HUES6 (cell line): ENCODE measurements at regions not wholly inside any gene's neighbourhood (a gene's known extent, or its start where the extent isn't known, plus 50 kb on each side); places are given as distances from the start of the nearest gene placed in this dataset.
"Not testable (repeated sequence)": the region's sequence is repeated elsewhere in the genome, so short reads cannot be mapped to it uniquely, and the experiment has no call there.

Experiments
- H3K27ac ChIP-seq: 2 replicates; pipeline ENCODE4 v1.7.0; 2013; ENCODE audit warnings: low read depth, mild to moderate bottlenecking, low read length, inconsistent platforms
- H3K27me3 ChIP-seq: 2 replicates; pipeline ENCODE4 v1.6.1; 2013; ENCODE audit warnings: low read length; ENCODE audit not compliant: control insufficient read depth, insufficient read depth
- H3K36me3 ChIP-seq: 2 replicates; pipeline ENCODE4 v1.6.1; 2013; ENCODE audit warnings: low read length; ENCODE audit not compliant: control insufficient read depth, insufficient read depth
- H3K4me1 ChIP-seq: 2 replicates; pipeline ENCODE4 v1.6.1; 2013; ENCODE audit warnings: low read length; ENCODE audit not compliant: control insufficient read depth, insufficient read depth
- H3K4me3 ChIP-seq: 2 replicates; pipeline ENCODE4 v1.5.1; 2013; ENCODE audit warnings: low read depth, low read length
- H3K9ac ChIP-seq: one replicate; pipeline ENCODE4 v1.6.1; 2013; ENCODE audit warnings: mild to moderate bottlenecking, low read length
- H3K9me3 ChIP-seq: 2 replicates; pipeline ENCODE4 v1.6.1; 2013; ENCODE audit warnings: low read depth, low read length; ENCODE audit not compliant: control insufficient read depth, insufficient read depth

GRCh38 chr3:195969838-195970776 is 61.8 kb upstream of the TNK2 start:
- peaks cover 46% of the 10 kb centered on the region for H3K36me3 ChIP-seq
- not testable (repeated sequence) for H3K27me3 ChIP-seq

DNA sequence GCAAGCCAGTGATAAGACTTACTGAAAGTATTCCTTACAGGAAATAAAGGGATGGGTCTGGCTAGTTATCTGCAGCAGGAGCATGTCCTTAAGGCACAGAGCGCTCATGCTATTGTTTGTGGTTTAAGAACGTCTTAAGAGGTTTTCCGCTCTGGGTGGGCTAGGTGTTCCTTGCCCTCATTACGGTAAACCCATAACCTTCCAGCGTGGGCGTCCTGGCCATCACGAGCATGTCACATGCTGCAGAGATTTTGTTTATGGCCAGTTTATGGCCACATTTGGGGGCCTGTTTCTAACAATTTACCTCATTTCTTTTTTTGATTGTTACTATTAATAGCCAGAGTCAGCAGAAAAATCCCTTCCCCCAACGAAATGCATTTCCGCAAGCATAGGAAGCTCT is 61.0 kb upstream of the TNK2 start:
- H3K27me3 ChIP-seq, H3K27ac ChIP-seq, H3K4me3 ChIP-seq, H3K4me1 ChIP-seq, H3K9ac ChIP-seq, H3K9me3 ChIP-seq: not testable (repeated sequence)
- H3K36me3 ChIP-seq, result peaks cover 48% of the 10 kb centered on the region

More at GRCh38 chr3:195969838-195970776, 61.8 kb upstream of the TNK2 start:
- H3K4me3 ChIP-seq, H3K27ac ChIP-seq, H3K9ac ChIP-seq, H3K4me1 ChIP-seq, H3K9me3 ChIP-seq: not testable (repeated sequence)

GRCh38 chr3:195968104-195968503 is 59.8 kb upstream of the TNK2 start:
- peaks cover 46% of the 10 kb centered on the region for H3K36me3 ChIP-seq
- not testable (repeated sequence) for H3K9ac ChIP-seq, H3K27ac ChIP-seq, H3K4me3 ChIP-seq, H3K9me3 ChIP-seq, H3K27me3 ChIP-seq, H3K4me1 ChIP-seq

DNA sequence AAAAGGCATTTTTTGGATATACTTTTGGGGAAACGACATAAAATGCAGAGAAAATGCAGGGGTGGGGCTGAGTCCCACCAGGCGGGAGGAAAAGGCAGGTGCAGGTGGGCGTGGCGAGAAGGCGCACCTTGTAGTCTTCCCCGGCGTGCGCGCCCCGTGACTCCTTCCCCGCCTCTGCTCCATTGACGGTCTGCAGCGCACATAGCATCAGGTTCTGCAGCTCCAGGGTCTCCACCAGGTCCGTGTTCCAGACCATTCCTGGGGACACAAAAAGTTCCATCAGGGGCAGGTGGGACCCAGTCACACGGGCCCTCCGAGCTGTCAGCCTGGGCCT is 59.0 kb upstream of the TNK2 start:
- not testable (repeated sequence) for H3K4me1 ChIP-seq, H3K9ac ChIP-seq, H3K4me3 ChIP-seq, H3K27ac ChIP-seq, H3K9me3 ChIP-seq, H3K27me3 ChIP-seq
- H3K36me3 ChIP-seq, result peaks cover 50% of the 10 kb centered on the region

DNA sequence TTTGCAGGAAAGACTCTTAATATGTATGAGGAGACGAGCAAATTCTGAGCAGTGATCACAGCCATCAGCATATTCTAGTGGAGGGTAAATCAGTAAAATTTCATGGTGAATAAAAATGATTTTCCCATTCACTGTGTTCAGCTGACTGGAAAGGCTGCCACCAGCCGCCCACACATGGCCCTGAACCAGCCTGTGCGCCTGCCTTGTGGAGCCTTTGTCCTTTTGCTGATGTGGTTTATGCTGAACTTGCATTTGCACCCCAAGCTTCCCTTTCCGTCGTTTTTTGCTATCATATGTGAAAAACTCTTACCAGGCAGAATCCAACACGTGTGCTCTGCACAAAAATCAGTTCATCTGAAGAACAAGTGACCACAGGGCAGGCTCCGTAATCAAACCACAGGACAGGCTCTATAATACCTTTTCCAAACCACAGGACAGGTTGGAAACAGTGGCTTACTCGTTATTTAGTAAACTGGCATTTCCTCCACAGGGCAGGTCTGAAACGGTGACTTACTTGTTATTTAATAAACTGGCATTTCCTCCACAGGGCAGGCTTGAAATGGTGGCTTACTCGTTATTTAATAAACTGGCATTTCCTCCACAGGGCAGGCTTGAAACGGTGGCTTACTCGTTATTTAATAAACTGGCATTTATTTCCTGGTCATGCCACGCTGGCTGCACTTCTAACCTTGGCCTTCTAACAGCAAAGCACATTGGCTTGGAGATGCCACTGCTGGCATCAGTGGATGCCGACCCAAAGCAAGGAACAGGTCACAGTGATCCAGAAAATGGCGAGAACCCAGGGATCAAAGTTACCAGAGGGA is 58.4 kb upstream of the TNK2 start:
- not testable (repeated sequence) for H3K9me3 ChIP-seq, H3K27me3 ChIP-seq, H3K27ac ChIP-seq, H3K9ac ChIP-seq, H3K4me1 ChIP-seq, H3K4me3 ChIP-seq
- H3K36me3 ChIP-seq, result peaks cover 50% of the 10 kb centered on the region

DNA sequence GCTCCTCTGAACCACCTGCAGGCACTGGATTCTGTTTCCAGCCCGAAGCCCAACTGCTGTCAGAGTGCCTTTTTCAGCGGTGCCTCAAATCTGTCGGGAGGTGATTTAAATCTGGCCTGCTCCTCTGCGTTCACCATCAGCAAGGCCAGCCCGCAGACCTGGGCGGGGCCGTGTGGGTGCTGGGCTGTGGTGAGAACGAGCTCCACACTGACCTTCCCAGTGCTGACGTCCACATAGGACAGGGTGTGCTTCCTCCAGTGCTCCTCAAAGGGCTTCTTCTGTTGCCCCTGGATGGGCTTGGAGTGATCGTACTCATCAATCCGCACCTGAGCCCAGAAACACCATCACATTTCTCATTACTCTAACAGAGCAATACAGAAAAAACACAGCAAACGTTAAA is 56.9 kb upstream of the TNK2 start:
- not testable (repeated sequence) for H3K9me3 ChIP-seq, H3K4me3 ChIP-seq, H3K9ac ChIP-seq, H3K4me1 ChIP-seq, H3K27ac ChIP-seq, H3K27me3 ChIP-seq
- H3K36me3 ChIP-seq, result peaks cover 38% of the 10 kb centered on the region

GRCh38 chr3:195964318-195965107 is 56.2 kb upstream of the TNK2 start:
- H3K4me1 ChIP-seq, H3K9ac ChIP-seq, H3K9me3 ChIP-seq, H3K4me3 ChIP-seq, H3K27ac ChIP-seq, H3K27me3 ChIP-seq: not testable (repeated sequence)
- H3K36me3 ChIP-seq, result peaks cover 32% of the 10 kb centered on the region

DNA sequence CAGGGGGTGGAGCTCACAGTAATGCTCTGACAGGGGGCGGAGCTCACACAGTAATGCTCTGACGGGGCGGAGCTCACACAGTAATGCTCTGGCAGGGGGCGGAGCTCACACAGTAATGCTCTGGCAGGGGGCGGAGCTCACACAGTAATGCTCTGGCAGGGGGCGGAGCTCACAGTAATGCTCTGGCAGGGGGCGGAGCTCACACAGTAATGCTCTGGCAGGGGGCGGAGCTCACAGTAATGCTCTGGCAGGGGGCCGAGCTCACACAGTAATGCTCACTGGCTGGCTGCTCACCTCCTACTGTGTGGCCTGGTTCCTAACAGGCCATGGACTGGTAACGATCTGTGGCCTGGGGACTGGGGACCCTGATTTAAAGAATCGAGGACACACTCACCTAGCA is 53.9 kb upstream of the TNK2 start:
- not testable (repeated sequence) for H3K9ac ChIP-seq, H3K4me3 ChIP-seq, H3K27me3 ChIP-seq, H3K9me3 ChIP-seq, H3K4me1 ChIP-seq, H3K27ac ChIP-seq
- H3K36me3 ChIP-seq, result peaks cover 27% of the 10 kb centered on the region

DNA sequence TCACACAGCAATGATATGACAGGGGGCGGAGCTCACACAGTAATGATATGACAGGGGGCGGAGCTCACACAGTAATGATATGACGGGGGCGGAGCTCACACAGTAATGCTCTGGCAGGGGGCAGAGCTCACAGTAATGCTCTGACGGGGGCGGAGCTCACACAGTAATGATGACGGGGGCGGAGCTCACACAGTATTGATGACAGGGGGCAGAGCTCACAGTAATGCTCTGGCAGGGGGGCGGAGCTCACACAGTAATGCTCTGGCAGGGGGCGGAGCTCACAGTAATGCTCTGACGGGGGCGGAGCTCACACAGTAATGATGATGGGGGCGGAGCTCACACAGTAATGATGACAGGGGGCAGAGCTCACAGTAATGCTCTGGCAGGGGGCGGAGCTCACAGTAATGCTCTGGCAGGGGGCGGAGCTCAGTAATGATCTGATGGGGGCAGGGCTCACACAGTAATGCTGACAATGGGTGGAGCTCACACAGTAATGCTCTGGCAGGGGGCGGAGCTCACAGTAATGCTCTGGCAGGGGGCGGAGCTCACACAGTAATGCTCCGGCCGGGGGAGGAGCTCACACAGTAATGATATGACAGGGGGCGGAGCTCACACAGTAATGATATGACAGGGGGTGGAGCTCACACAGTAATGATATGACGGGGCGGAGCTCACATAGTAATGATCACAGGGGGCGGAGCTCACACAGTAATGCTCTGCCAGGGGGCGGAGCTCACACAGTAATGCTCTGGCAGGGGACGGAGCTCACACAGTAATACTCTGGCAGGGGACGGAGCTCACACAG is 52.8 kb upstream of the TNK2 start:
- not testable (repeated sequence) for H3K27me3 ChIP-seq, H3K9ac ChIP-seq, H3K4me3 ChIP-seq, H3K4me1 ChIP-seq, H3K27ac ChIP-seq, H3K9me3 ChIP-seq
- H3K36me3 ChIP-seq, result peaks cover 23% of the 10 kb centered on the region

GRCh38 chr3:195960164-195960563 is 51.8 kb upstream of the TNK2 start:
- not testable (repeated sequence) for H3K9me3 ChIP-seq, H3K4me1 ChIP-seq, H3K4me3 ChIP-seq, H3K27ac ChIP-seq, H3K27me3 ChIP-seq, H3K9ac ChIP-seq
- H3K36me3 ChIP-seq, result peaks cover 16% of the 10 kb centered on the region
